ENCODE measurements at regions not wholly inside any gene's neighbourhood (a gene's known extent, or its start where the extent isn't known, plus 50 kb on each side); places are given as distances from the start of the nearest gene placed in this dataset.
"Not testable (repeated sequence)": the region's sequence is repeated elsewhere in the genome, so short reads cannot be mapped to it uniquely, and the experiment has no call there.

DNA sequence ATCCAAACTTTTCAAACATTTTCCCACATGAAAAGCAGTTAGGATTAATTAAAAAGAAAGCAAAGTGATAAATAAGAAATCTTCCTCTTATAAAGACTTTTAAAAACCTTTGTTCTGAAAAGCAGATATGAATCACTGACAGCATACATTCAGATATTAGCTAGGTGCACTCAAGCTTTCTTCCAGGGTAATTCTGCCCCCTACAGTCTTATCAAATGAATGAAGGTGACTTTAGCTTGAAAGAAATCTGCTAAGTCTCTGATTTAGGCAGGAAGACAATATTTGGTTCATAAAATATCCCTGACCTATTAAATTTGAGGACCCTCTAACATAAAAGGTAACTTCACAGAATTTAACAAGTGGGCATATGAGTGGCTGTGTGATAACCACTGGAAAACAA is 209.1 kb upstream of the FAM47A start:
- no peak for DNase-seq
- Histone ChIP-seq H3K4me1 (no peaks in the 10 kb centered on the region), H3K4me3 (no peak overlapping the region), H3K36me3 (no peaks in the 10 kb centered on the region), H3K27ac (no peak overlapping the region), H3K27me3 (no peaks in the 10 kb centered on the region), H3K9me3 (no peaks in the 10 kb centered on the region)
- TF ChIP-seq, protein P1, sequence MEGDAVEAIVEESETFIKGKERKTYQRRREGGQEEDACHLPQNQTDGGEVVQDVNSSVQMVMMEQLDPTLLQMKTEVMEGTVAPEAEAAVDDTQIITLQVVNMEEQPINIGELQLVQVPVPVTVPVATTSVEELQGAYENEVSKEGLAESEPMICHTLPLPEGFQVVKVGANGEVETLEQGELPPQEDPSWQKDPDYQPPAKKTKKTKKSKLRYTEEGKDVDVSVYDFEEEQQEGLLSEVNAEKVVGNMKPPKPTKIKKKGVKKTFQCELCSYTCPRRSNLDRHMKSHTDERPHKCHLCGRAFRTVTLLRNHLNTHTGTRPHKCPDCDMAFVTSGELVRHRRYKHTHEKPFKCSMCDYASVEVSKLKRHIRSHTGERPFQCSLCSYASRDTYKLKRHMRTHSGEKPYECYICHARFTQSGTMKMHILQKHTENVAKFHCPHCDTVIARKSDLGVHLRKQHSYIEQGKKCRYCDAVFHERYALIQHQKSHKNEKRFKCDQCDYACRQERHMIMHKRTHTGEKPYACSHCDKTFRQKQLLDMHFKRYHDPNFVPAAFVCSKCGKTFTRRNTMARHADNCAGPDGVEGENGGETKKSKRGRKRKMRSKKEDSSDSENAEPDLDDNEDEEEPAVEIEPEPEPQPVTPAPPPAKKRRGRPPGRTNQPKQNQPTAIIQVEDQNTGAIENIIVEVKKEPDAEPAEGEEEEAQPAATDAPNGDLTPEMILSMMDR (IDR thresholded peaks at IDR 0.05) = peak in 2 of 6 experiments; percentile 4 to 6
- no peak for TF ChIP-seq POLR2A (IDR thresholded peaks at IDR 0.05)

DNA sequence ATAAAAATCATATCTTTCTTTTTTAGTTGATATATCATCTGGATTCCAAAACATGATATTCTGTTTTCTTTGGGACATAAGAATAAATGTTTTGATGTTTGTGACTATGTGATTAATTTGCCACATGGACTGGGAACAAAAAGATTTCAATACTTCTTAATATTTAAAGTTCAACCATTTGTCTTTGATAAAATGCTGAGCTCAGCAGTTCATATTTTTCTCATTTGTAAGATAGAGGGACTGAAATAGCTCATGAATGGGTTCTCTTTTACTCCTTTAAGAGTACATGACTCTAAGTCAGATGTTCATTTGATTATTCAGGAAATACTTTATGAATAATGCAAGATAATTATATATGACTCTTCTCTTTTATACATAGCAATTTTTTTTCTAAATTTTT is 205.9 kb upstream of the FAM47A start:
- DNase-seq = no peak
- Histone ChIP-seq H3K36me3 (no peaks in the 10 kb centered on the region), H3K27me3 (no peaks in the 10 kb centered on the region), H3K4me1 (no peaks in the 10 kb centered on the region), H3K9me3 (no peaks in the 10 kb centered on the region), H3K27ac (no peak overlapping the region), H3K4me3 (no peak overlapping the region)
- TF ChIP-seq POLR2A (IDR thresholded peaks at IDR 0.05) = no peak
- TF ChIP-seq, protein P1 (IDR thresholded peaks at IDR 0.05) = no peak

DNA sequence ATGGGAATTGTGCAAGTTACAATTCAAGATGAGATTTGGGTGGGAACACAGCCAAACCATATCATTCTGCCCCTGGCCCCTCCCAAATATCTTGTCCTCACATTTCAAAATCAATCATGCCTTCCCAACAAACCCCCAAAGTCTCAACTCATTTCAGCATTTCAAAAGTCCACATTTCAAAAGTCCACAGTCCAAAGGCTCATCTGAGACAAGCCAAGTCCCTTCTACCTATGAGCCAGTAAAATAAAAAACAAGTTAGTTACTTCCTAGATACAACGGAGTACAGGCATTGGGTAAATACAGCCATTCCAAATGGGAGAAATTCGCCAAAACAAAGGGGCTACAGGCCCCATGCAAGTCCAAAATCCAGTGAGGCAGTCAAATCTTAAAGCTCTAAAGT is 203.3 kb upstream of the FAM47A start:
- not testable (repeated sequence) for H3K9me3 ChIP-seq, H3K4me1 ChIP-seq, H3K4me3 ChIP-seq, DNase-seq, H3K27me3 ChIP-seq, H3K27ac ChIP-seq, H3K36me3 ChIP-seq

DNA sequence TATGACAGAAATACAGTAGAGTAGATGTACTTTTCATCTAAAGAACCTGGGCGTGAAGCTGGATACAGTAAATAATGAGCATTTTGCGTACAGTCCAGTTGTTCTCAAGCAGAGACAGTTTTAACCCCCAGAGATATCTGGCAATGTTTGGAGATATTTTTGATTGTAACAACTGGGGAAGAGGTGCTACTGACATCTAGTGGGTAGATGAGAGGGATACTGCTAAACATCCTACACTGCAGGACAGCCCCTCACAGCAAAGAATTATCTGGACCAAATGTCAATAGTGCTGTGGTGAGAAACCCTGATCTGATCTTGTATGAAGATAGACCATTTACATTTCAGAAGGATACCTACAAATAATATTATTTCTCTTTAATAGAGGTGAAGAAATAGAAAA is 200.2 kb upstream of the FAM47A start:
- no peaks in the 10 kb centered on the region for H3K36me3 ChIP-seq
- TF ChIP-seq POLR2A (IDR thresholded peaks at IDR 0.05) = no peak
- TF ChIP-seq, protein P1 (IDR thresholded peaks at IDR 0.05) = no peak
- no peak for DNase-seq
- H3K27me3 ChIP-seq = no peaks in the 10 kb centered on the region
- H3K4me1 ChIP-seq = no peaks in the 10 kb centered on the region
- no peaks in the 10 kb centered on the region for H3K9me3 ChIP-seq
- H3K4me3 ChIP-seq = no peak overlapping the region
- no peak overlapping the region for H3K27ac ChIP-seq

DNA sequence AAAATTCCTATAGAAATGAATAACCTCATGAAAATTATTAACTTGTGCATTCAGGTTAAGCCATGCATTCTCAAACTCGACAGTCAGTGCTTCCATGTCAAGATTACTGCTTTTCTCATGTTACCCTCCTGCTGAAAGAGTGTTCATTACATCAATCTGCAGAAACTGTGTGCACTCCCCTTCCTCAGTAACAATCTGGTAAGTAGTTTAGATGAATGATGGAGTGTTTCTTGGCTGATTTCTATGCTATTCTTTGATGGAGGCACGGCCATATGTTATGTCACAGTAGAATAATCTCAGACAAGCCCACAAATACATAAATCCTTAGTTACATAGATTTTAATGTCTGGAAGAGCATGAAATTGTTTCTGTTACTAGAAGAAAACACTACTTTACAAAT is 193.3 kb upstream of the FAM47A start:
- no peak for DNase-seq
- H3K27me3 ChIP-seq = no peaks in the 10 kb centered on the region
- no peak for TF ChIP-seq POLR2A (IDR thresholded peaks at IDR 0.05)
- TF ChIP-seq, protein P1 (IDR thresholded peaks at IDR 0.05) = no peak
- H3K4me1 ChIP-seq = no peaks in the 10 kb centered on the region
- H3K27ac ChIP-seq = no peak overlapping the region
- H3K9me3 ChIP-seq = no peaks in the 10 kb centered on the region
- no peaks in the 10 kb centered on the region for H3K36me3 ChIP-seq
- H3K4me3 ChIP-seq = no peak overlapping the region

DNA sequence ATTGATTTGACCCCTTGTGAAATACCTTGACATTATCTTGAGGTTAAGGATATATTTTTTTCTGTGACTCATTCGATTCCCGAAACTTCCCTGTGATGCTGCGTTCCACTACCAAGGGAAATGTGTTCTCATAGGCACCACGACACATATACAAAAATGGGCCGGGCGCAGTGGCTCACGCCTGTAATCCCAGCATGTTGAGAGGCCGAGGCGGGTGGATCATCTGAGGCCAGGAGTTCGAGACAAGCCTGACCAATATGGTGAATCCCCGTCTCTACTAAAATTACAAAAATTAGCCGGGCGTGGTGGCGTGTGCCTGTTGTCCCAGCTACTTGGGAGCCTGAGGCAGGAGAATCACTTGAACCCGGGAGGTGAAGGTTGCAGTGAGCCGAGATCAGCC is 188.3 kb upstream of the FAM47A start:
- not testable (repeated sequence) for H3K36me3 ChIP-seq, H3K4me3 ChIP-seq, H3K9me3 ChIP-seq, DNase-seq, H3K27ac ChIP-seq, H3K4me1 ChIP-seq, H3K27me3 ChIP-seq

DNA sequence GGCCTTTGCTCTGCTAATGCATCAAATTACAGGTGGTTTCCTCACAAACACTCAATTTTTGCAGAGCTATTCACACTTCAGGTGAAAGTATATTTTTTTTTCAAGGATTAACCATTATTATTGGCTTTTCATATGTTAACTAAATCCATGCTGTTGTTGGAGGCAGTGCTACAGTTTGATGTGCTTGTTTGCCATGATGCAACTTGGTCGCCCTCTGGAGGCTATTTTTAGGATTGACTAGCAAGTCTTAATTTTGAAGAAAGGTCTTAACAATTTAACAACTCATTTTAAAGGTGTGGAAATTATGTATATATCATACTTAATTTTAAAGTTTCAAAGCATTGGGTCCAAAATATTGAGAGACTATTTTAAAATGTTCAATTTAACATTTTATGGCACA is 168.8 kb upstream of the FAM47A start:
- TF ChIP-seq, protein P1 (IDR thresholded peaks at IDR 0.05) = peak in 5 of 6 experiments; percentile 25 to 52 (median 37)
- TF ChIP-seq POLR2A (IDR thresholded peaks at IDR 0.05) = no peak
- Histone ChIP-seq H3K9me3 (no peaks in the 10 kb centered on the region), H3K27ac (no peak overlapping the region), H3K4me3 (no peak overlapping the region), H3K4me1 (no peaks in the 10 kb centered on the region), H3K36me3 (no peaks in the 10 kb centered on the region), H3K27me3 (no peaks in the 10 kb centered on the region)
- peak in 1 of 3 donors; percentile 45 for DNase-seq

Data from Peyer's patch (tissue), 4 donors.